ENCODE measurements at regions not wholly inside any gene's neighbourhood (a gene's known extent, or its start where the extent isn't known, plus 50 kb on each side); places are given as distances from the start of the nearest gene placed in this dataset.

DNA sequence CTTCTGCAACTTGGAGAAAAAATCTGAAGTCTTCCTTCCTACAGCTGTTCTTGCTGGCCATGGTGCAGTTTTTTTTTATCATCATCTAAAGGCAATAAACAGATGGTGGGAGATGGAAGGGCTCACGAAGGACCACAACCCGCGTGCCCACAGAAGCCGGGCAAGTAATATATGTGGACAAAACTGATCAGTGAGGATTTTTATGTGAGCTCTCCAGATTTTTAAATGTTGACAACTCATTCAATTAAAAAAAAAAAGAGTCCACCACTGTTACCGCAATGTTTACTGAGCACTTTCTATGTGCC is 55.9 kb upstream of the CREB1 start:
- TF ChIP-seq CTCF (IDR thresholded peaks at IDR 0.05) = no peak
- no peak for TF ChIP-seq POLR2A (IDR thresholded peaks at IDR 0.05)

Measured in ovary (tissue), 3 donors.